ENCODE measurements at regions not wholly inside any gene's neighbourhood (a gene's known extent, or its start where the extent isn't known, plus 50 kb on each side); places are given as distances from the start of the nearest gene placed in this dataset.

DNA sequence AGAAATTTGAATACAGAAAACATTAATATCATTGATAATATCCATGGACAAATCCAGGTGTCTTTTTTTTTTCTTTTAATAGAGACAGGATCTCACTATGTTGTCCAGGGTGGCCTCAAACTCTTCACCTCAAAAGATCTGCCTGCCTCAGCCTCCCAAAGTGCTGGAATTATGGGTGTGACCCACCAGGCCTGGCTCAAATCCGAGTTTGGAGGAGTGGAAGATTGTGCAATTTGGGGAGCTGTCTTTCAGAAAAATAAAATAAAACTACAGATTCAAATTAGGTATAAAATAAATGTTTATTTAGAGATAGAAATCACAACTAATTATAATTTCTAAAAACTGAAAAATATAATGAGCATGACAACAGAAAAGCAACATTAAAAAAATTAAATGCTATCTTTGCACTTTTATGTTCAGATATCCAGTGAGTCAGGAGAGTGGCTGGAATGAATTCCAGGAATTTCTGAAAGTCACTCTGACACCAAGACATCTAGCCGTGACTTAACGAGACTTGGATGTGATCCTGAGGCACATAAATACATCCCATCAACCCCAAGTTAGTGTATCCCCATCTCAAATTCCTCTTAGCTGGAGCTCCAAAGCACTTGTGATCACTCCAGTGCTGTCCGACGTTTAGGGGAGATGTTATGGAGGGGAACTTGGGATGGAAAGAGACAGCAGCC, 128.6 kb upstream of the THY1 start:
- TF ChIP-seq EZH2 (IDR thresholded peaks at IDR 0.05), result no peak
- TF ChIP-seq POLR2AphosphoS5 (IDR thresholded peaks at IDR 0.05; ENCODE audit: borderline replicate concordance, low read depth, low read length), result no peak
- TF ChIP-seq FOXP2 (optimal IDR thresholded peaks at IDR 0.05; ENCODE audit: control extremely low read depth, extremely low read length, insufficient read depth), result no peak

Data from SK-N-MC (cell line).